ENCODE measurements at regions not wholly inside any gene's neighbourhood (a gene's known extent, or its start where the extent isn't known, plus 50 kb on each side); places are given as distances from the start of the nearest gene placed in this dataset.
"Not testable (repeated sequence)": the region's sequence is repeated elsewhere in the genome, so short reads cannot be mapped to it uniquely, and the experiment has no call there.

DNA sequence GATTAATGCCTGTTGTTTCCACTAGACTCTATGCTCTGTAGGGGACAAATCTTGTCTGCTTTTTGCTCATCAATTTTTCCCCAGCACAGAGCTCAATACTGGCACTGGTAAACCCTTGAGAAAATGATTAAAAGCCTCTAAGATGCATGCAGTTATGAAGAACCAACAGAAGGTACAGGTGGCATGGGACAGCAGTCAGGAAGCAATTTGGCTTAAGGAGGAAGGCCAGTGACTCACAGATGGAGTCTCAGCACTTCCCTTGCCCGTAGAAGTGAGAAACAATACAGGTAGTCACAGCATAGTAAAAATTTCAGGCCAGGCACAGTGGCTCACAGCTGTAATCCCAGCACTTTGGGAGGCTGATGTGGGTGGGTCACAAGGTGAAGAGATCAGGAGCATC is 504.7 kb upstream of the RBFOX1 start:
- intact Hi-C loops (cut with DNase I) = no loop called here
- DNase-seq (ENCODE audit: low spot score) = no peak

DNA sequence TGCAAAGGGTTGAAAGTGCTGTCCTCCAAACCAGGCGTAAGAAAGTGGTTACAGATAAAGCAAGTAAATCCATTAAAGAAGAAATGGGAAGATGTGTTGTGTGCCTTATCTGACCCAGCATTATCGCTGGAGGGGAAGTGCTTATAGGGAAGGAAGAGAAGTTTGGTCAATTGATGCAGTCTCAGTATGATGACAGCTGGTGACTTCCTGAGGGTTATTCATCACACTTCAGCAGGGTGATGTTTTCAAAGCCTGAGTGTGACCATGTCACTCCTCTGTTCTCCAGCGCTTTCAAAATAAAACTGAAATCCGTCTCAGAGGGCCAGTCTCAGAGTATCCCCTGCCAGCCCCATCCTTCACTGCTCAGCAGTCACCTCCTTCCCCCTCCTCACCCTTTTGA is 505.4 kb upstream of the RBFOX1 start:
- intact Hi-C loops (cut with DNase I) = no loop called here
- no peak for DNase-seq (ENCODE audit: low spot score)

DNA sequence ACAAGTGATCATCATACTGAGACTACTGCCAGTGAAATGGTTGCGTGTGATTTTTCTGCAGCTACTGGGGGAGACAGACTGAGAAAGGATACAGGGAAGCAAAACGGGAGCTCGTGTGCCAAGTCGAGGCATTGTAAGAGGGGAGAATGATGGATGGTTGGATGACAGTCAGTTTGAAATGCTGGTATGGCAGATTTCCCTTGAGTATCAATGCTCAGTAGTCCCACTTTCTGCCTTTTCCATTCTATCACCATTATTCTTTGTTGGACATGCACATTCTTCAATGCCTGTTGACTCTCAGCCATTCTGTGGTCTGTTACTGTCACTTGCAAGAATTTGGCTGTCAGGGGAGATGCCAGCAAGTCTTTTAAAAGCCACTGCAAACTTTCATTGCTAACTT is 510.6 kb upstream of the RBFOX1 start:
- DNase-seq (ENCODE audit: low spot score) = no peak
- intact Hi-C loops (cut with DNase I) = no loop called here

DNA sequence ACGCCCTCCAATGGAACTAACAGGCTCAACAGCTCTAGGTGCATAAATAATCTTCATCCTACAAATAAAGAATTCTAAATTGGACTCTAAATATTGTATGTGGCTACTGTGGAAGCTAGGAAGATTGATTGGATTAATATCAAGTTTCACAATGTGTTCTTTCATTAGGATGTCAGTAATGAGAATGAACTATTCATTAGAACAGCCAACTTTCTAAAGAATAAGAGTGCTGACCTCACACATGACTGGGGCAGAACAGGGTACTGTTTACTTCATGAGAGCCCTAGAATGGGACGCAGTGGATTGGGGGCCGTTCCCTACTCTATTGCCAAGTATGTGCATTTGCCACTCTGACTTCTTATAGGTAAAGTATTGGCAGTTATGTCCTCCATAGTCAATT is 528.2 kb upstream of the RBFOX1 start:
- intact Hi-C loops (cut with DNase I) = no loop called here
- no peak for DNase-seq (ENCODE audit: low spot score)

DNA sequence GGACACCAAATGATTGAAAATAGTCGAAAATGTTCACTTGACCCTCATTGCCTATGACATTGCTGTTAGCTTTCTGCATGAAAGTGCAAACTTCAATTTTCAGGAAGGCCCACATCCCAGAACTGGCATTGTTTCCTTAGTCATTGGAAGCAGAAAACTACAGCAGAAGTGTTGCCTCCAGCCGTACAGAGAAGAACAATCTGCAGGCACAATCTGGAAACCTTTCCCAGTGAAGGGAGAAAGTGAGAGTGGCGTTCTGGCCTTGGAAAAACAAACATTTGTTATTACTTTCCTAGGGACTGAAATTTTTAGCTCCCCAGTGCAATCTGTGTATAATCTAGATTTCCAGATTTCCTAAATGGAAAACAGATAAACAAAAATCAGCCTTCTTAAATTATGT is 529.5 kb upstream of the RBFOX1 start:
- DNase-seq (ENCODE audit: low spot score) = no peak
- intact Hi-C loops (cut with DNase I) = no loop called here

DNA sequence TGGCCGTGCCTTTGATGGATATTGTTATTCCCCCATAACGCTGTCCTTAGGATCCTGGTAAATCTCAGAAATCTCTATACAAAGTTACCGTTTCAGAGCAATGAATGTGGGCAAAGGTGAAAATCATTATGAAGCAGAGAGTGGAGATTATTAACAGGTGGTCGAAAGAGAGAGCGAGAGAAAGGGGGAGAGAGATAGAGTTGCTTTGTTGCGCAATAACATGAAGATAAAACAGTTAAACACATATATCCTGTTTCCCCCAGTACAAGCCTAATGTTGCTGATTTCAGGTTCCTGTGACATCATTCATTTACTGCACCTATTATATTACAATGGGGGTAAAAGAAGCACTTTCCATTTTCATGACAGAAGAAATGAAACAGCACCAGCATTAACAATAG is 535.4 kb upstream of the RBFOX1 start:
- no peak for DNase-seq (ENCODE audit: low spot score)
- intact Hi-C loops (cut with DNase I) = no loop called here

DNA sequence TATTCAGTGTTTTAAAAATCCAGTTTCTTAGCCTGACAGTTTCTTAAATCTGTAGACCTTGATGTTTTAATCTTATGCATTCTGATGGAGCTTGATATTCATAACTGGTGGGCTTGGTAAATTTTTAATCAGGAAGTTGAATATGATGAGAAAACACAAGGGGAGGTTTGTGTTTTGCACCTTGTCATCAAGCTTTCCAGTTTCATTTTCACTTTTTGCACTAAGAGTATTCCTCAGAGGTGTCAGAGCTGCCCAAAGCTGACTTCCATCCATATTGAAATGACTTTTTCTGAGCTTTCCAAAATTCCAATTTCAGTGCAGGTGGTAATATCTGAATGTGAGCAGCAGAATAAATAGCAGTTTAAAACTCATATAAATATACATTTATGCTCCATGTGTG is 555.0 kb upstream of the RBFOX1 start:
- intact Hi-C loops (cut with DNase I) = no loop called here
- DNase-seq (ENCODE audit: low spot score) = no peak

DNA sequence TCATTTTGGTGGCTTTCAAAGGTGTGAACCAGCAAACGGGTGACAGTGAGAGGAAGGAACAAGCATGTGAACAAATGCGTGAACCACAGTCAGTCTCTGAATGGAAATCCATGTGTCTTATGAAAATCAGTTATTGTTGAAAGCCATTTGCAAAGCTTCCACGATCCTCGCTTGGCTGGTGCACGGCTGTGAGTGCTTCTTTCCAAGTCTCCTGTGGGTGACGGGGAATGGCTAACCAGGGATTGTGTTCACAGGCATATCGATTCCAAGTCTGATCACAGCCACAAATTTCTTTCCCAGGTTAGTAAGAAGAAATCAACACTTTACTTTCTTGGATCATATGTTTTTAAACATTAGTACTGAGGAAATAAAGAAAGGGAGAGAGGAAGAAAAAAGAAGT is 556.9 kb upstream of the RBFOX1 start:
- intact Hi-C loops (cut with DNase I) = no loop called here

DNA sequence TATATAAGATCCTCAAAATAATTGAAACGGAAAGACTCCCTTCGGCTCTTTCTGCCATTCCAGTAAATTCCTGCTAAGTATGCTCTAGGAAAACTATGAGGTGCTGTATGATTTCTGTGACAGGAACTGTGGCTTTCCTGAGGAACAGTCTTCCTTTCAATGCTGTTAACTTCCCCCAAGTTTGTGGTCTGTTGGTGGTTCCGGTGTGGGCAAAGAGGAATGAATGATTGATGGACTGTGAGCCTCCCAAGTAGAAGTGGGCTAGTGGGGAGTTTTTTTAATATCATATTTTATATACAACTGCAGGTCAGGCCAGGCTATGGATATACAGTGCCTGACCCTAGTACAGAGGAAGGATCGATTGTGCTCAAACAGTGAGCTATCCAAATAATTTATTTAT is 560.7 kb upstream of the RBFOX1 start:
- no peak for DNase-seq (ENCODE audit: low spot score)
- intact Hi-C loops (cut with DNase I) = no loop called here

More for the DNA sequence above, 556.9 kb upstream of the RBFOX1 start:
- DNase-seq (ENCODE audit: low spot score) = no peak

DNA sequence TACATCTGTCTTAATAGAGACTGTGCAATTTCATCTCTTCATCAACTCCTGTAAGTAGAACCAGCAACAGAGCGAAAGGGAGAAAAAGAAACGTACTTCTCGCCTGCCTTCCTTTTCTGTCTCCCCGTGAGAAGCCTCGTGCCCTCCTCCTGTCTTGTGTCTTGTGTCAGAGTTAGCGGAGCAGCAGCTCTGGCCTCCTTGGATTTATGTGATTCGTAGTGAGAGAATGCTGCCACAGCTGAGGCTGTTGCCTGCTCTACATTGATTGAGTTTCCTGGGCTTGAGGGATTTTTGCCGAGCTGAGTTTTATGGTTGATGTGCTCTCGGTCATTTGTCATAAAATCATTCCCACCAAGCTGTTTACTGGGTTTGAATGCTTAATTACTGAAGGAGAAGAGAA is 579.1 kb upstream of the RBFOX1 start:
- intact Hi-C loops (cut with DNase I) = no loop called here

DNA sequence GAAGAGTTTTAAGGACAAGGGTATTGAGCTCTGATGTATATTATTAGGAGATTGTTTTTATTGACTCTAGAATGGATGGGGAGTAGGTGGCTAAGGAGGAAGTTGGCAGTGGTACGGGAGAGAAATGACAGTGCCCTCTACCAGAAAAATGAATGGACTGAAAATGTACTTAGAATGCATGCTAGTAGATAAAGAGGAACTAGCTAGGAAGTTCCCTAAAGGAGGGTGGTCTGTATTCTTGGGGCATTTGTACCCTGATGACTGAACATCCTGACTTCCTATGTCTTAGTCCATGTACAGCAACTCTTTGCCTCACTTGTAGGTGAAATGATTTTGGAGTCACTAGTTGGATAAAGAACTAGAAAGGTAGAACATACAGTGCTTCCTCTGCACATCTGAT is 581.5 kb upstream of the RBFOX1 start:
- intact Hi-C loops (cut with DNase I) = no loop called here
- DNase-seq (ENCODE audit: low spot score) = no peak

More for the DNA sequence above, 579.1 kb upstream of the RBFOX1 start:
- no peak for DNase-seq (ENCODE audit: low spot score)

DNA sequence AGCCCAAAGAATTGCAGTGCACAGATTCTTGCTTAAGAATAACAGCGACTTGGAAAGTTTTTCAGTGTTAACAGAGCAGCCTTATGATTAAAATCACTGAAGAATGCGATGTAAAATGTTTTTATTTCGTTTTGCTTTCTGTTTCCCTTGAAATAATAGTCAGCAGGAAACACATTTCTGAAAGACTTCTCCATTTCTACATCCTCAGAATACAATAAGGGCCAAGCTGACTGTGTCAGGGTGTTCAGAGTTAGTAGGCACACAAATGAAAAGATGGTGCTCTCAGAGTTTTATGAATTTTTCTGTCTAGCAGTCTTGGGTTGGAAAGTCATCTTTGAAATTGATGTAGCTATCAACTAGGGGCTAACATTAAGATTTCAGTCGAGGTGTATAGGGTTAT is 582.9 kb upstream of the RBFOX1 start:
- DNase-seq (ENCODE audit: low spot score) = no peak
- intact Hi-C loops (cut with DNase I) = no loop called here

DNA sequence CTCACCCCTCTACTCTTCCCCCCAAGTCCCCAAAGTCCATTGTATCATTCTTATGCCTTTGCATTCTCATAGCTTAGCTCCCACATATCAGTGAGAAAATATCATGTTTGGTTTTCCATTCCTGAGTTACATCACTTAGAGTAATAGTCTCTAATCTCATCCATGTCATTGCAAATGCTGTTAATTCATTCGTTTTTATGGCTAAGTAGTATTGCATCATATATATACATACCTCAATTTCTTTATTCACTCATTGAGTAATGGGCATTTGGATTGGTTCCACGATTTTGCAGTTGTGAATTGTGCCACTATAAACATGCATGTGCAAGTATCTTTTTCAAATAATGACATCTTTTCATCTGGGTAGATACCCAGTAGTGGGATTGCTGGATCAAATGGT is 596.3 kb upstream of the RBFOX1 start:
- DNase-seq (ENCODE audit: low spot score); intact Hi-C loops (cut with DNase I): not testable (repeated sequence)

DNA sequence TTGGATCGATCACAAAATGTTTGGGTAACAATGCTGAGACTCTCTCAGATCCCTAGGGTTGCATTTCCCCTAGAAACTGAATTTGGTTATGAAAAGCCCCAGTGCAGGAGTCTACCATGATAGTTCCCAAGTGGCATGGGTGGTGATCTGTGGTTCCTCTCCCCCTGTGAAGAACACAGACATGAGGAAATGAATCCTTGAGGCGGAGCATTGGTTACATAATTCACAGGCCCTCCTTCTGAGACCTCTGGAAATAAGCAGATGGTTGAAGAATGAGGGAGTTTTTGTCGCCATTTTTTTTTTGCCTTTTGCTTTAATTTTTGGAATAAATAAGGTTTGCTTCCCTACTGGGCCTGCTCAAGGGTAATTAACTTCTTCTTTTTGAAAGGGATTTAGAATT is 597.0 kb upstream of the RBFOX1 start:
- intact Hi-C loops (cut with DNase I) = no loop called here
- DNase-seq (ENCODE audit: low spot score) = no peak

DNA sequence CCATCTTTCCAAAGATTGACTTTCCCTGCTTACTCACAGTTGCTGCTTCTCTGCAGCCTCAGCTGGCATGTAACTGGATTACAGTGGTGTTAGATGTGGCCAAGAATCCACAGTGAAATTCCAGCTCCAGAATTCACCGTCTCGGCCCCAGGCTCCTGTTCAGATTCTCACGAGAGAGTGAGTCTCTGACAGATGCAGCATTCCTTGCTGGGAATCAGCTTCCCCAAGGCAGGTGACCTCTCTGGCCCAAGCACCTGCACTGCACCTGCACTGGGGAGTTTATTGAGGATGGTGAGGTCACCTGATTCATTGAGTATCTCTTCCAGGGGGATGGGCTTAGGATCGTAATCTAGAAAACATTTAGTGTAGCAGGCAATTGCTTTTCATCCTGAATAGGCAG is 600.5 kb upstream of the RBFOX1 start:
- DNase-seq (ENCODE audit: low spot score) = no peak
- intact Hi-C loops (cut with DNase I) = loop anchor here in 1 of 2 donors (2.0 kb wide), 1 partner anchor 65 kb away; no protein-coding TSS in a partner anchor

DNA sequence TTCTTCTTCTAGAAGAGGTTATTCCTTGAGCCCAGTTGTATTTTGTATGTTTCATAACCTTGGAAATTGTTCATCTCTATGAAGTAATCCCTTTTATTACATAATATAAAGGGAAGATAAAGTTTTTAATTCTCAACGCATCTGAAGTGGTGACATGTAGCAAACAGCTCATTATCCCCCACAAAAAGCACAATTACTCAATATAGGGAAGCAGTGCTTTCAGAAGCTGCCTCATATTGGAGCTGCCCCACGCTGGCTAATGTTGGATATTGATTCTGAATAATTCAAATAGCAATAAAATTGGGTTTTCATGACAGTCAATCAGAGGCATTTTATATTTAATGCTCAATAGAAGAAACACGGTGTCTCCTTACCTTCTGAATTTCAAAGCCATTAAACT is 604.3 kb upstream of the RBFOX1 start:
- intact Hi-C loops (cut with DNase I) = no loop called here
- DNase-seq (ENCODE audit: low spot score) = no peak

DNA sequence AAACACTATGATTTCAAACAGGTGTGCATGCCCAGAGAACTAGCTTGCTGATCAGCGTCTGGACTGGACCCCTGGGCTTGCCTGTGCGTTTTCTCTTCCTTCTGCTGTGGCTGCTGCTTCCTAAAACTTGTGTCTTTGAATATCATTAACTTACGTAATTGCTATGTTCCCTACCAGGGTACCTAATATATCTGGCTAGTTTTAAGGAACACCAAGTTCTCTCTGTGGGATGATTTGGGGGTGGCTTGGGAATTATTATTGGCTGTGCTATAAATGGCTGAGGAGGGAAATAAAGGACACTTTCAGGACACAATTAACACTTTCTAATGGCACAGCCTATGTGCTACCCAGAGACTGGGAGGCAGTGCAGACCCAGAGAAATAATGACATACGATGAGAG is 606.0 kb upstream of the RBFOX1 start:
- intact Hi-C loops (cut with DNase I) = no loop called here
- no peak for DNase-seq (ENCODE audit: low spot score)

DNA sequence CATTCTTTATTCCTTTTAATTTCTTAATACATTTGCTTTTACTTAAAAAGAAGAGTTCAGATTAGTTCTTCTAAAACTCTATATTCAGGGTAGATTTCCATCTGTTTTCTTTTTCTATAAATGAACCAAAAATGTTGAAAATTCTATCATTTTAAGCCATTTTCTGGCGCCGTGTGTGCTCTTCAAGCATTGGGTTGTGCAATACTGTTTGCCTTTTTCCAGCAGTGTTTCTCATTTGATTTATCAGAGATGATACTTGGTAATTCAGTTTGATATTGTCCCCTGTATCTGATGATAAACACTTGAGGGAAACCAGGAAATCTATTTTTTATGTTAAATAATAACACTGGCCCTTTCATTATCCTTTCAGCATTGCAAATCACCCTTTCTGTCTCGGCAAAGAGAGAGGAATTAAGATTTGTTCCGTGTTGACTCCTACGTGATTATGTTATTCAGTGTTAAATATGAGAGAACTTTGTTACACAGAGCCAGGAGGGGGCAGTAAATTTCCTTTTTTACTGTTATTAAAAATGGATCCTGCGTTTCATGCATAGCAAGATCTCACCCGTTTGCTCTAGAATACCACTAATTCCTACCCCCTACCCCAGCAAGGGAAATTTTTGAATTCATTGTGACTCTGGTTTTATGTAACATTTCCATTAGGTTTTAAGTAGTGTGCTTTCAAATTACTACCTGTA is 606.9 kb upstream of the RBFOX1 start:
- intact Hi-C loops (cut with DNase I) = no loop called here
- no peak for DNase-seq (ENCODE audit: low spot score)

DNA sequence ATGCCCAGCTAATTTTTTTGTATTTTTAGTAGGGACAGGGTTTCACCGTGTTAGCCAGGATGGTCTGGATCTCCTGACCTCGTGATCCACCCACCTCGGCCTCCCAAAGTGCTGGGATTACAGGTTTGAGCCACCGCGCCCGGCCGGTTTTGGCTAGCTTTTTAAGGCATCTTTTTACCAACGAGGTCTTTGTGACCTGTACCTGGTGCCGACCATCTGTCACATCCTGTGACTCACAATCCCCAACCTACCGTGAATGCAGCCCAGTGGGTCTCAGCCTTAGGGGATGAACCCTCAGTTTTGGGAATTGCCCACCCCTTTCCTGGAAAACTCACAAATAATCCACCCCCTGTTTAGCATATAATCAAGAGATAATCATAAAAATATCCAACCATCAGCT is 607.4 kb upstream of the RBFOX1 start:
- DNase-seq (ENCODE audit: low spot score); intact Hi-C loops (cut with DNase I): not testable (repeated sequence)

DNA sequence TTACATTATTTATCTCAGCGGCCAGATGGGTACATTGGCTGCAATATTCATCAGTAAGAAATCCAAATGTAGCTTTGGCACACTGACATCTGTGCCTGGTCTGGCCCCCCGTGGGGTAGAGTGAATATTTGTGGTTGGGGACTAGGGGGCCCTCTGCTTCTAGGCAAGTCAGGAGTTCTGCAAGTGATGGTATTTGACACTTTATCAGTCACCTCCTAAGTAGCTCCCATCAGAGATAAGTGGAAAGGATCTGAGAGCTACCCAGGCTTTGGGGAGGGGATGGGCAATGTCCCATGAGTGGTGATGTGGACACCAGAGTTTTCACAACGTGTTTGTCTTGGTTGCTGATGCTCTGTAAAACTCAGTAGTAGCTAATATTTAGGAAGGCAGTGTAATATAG is 609.9 kb upstream of the RBFOX1 start:
- DNase-seq (ENCODE audit: low spot score) = no peak
- intact Hi-C loops (cut with DNase I) = no loop called here

DNA sequence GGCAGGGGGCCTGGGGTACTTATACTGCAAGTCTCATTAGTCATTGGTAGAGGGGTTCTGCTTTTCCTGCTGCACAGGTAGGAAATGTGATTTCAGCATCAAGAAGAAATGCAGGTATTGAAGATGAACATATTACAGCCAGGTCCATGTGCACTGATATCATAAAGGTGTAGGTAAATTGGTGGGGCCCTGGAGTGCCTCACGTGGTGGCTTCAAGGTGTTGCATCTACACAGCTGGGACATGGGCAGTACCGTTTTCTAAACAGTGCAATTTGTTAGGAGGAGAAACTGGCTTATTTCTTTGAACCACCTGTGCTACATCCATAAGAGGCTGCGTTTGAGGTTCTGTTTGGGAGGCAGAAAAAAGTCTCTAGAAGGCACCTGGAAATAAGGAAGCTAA is 618.1 kb upstream of the RBFOX1 start:
- DNase-seq (ENCODE audit: low spot score) = no peak
- intact Hi-C loops (cut with DNase I) = no loop called here

DNA sequence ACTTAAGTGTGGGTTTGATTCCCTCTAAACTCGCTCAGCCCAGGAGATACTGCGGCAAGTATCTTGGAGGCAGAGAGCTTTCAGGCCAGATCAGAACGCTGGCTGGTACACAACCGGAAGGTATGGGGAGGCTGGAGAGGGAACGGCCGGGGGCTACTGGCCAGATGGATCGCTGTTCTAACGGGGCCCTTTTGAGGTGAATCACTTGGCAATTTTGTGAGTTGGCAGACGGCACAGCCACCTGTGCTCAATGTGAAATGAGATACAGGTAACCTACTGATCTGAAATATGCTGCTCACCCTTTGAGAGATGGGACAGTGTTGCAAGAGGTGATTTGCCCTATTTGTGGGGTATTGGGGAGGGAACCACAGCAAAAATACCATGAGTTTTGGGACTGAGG is 622.9 kb upstream of the RBFOX1 start:
- no peak for DNase-seq (ENCODE audit: low spot score)
- intact Hi-C loops (cut with DNase I) = no loop called here

Data from posterior vena cava (tissue), 2 donors.